T-helper 17 cell (primary cell): ENCODE measurements at regions not wholly inside any gene's neighbourhood (a gene's known extent, or its start where the extent isn't known, plus 50 kb on each side); places are given as distances from the start of the nearest gene placed in this dataset.
"Not testable (repeated sequence)": the region's sequence is repeated elsewhere in the genome, so short reads cannot be mapped to it uniquely, and the experiment has no call there.

Source experiments
- ATAC-seq: fragments of 150-1000 bp; cut with Tn5 transposase; 2 replicates; pipeline ENCODE4 v1.10.0; 2021; ENCODE audit warnings: mild to moderate bottlenecking, moderate library complexity
- DNase-seq, 3 donors: peaks; one replicate each; pipeline versions ENCODE4 v3.0.0 to v3.0.0-alpha.2; 2020 to 2021
- H3K9me3 ChIP-seq: one replicate; pipeline ENCODE4 v1.7.0; 2013; ENCODE audit warnings: low read length, mild to moderate bottlenecking; ENCODE audit not compliant: control insufficient read depth, poor library complexity, severe bottlenecking
- H3K27ac Mint-ChIP-seq: one replicate; pipeline ENCODE4 v1.8.0; 2022; ENCODE audit warnings: mild to moderate bottlenecking, moderate library complexity, mixed read lengths
- H3K27me3 Mint-ChIP-seq: one replicate; pipeline ENCODE4 v1.8.0; 2022; ENCODE audit warnings: mixed read lengths
- H3K36me3 Mint-ChIP-seq: one replicate; pipeline ENCODE4 v1.8.0; 2022; ENCODE audit warnings: low read depth, mixed read lengths
- H3K4me1 Mint-ChIP-seq: one replicate; pipeline ENCODE4 v1.8.0; 2022; ENCODE audit warnings: mild to moderate bottlenecking, mixed read lengths
- H3K4me3 Mint-ChIP-seq: one replicate; pipeline ENCODE4 v1.8.0; 2022; ENCODE audit warnings: mild to moderate bottlenecking, moderate library complexity, mixed read lengths

DNA sequence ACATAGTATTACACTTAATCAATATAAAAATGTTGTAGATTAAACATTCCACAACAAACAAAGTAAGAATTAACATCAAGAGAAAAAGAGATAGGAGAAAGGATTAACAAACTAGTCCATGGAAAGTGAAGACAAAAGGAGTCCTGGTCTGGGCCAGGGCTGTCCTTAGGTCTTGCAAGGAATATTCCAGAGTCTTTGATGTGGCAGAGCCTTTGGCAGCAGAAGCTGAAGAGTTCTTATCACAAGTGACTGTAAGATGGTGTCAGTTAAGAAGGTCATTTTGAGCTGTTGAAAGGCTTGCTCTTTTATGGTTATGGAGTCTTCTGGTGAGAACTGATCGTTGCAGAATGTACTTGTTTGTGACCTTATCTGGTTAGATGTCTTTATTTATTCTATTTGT is 127.7 kb upstream of the LRRTM4 start:
- no peaks in the 10 kb centered on the region for H3K9me3 ChIP-seq
- no peak for ATAC-seq

GRCh38 chr2:77652499-77652898 is 130.3 kb upstream of the LRRTM4 start:
- H3K4me1 Mint-ChIP-seq, result no peaks in the 10 kb centered on the region
- H3K36me3 Mint-ChIP-seq, result no peaks in the 10 kb centered on the region
- ATAC-seq (no peak), DNase-seq (no peak)
- H3K4me3 Mint-ChIP-seq, result no peak overlapping the region
- H3K27me3 Mint-ChIP-seq, result no peaks in the 10 kb centered on the region
- no peak overlapping the region for H3K27ac Mint-ChIP-seq
- peaks cover 2% of the 10 kb centered on the region for H3K9me3 ChIP-seq

More for the DNA sequence above, 127.7 kb upstream of the LRRTM4 start:
- Mint-ChIP-seq H3K27ac (no peak overlapping the region), H3K4me3 (no peak overlapping the region), H3K4me1 (no peaks in the 10 kb centered on the region), H3K27me3 (no peaks in the 10 kb centered on the region), H3K36me3 (no peaks in the 10 kb centered on the region)
- no peak for DNase-seq

DNA sequence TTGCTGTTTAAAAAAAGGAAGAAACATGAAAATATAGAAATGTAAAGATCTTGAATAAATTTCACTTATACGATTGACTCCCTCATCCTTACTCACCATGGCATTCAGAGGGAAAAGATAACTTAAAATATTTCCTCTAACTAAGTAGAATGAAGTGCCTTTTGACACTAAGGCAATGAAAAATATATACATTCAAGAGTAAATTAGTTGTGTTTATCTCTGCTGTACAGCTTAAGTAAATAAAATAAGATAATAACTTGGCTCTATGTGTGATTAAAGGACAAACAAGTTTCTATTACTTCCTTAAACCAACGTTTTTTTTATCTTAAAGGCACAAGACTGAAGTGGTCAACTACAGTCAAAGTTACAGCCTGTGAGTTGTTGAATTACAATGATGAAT is 142.3 kb upstream of the LRRTM4 start:
- H3K27ac Mint-ChIP-seq, result no peak overlapping the region
- no peak overlapping the region for H3K4me3 Mint-ChIP-seq
- no peaks in the 10 kb centered on the region for H3K27me3 Mint-ChIP-seq
- no peaks in the 10 kb centered on the region for H3K4me1 Mint-ChIP-seq
- ATAC-seq (no peak), DNase-seq (no peak)
- H3K9me3 ChIP-seq, result no peaks in the 10 kb centered on the region
- H3K36me3 Mint-ChIP-seq, result no peaks in the 10 kb centered on the region

- Mint-ChIP-seq H3K27ac (no peak overlapping the region), H3K4me1 (no peaks in the 10 kb centered on the region), H3K4me3 (no peak overlapping the region), H3K27me3 (no peaks in the 10 kb centered on the region), H3K36me3 (no peaks in the 10 kb centered on the region)
- DNase-seq (no peak), ATAC-seq (no peak)
- H3K9me3 ChIP-seq, result no peaks in the 10 kb centered on the region
These were observed 144.2 kb upstream of the LRRTM4 start for GRCh38 chr2:77666251-77666980.

DNA sequence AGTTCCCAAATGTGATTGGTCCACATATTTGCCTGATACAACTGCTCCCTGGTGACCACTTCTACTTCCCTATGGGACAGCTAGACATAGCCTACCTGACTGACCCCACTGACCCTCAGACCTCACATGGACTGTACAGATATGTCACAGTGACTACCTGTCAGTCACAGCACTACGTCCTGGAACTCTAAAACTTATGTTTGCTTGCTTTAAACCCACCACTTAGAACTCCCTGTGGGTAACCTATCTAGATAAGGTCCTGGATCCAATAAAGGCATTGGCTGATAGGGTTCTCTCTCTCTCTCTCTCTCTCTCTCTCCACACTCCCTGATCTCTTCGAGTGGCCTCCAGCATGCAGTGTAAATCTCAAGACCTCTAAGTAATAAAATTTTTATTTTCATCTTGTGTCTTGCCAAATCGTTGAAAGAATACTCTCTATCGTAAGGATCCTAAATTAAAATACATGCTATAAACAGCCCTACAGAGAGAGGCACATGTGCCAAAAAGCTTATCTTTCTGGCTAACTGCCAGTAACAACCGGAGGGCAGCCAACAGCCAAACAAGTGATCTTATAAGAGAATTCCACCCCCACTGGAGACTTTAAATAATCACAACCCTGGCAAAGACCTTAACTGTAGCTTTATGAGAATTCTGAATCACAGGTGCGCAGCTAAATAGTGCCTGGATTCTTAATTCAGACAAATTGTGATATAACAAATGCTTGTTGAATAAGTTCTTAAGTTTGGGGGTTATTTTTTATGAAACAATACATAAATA is 162.6 kb upstream of the LRRTM4 start:
- ATAC-seq, DNase-seq, H3K27me3 Mint-ChIP-seq, H3K4me3 Mint-ChIP-seq, H3K9me3 ChIP-seq, H3K4me1 Mint-ChIP-seq, H3K36me3 Mint-ChIP-seq, H3K27ac Mint-ChIP-seq: not testable (repeated sequence)

GRCh38 chr2:77712601-77713000 is 190.4 kb upstream of the LRRTM4 start:
- Mint-ChIP-seq H3K36me3 (no peaks in the 10 kb centered on the region), H3K27ac (no peak overlapping the region), H3K4me3 (no peak overlapping the region), H3K27me3 (no peaks in the 10 kb centered on the region), H3K4me1 (no peaks in the 10 kb centered on the region)
- no peaks in the 10 kb centered on the region for H3K9me3 ChIP-seq
- DNase-seq, result no peak
- no peak for ATAC-seq

DNA sequence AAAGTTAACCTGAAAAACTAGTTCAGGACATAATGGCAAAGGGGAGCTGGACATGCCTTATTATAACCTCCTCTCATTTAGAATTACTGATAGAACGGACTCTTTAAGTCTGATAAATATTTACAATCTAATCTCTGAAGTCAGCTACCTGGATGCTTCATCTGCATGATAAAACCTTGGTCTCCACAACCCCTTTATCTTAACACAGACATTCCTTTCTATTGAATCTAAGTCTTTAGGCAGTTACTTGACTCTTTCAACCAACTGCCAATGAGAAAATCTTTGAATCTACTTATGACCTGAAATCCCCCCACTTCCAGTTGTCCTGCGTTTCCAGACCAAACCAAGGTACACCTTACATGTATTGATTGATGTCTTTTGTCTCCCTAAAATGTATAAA is 191.2 kb upstream of the LRRTM4 start:
- Mint-ChIP-seq H3K27ac (no peak overlapping the region), H3K27me3 (no peaks in the 10 kb centered on the region), H3K4me3 (no peak overlapping the region), H3K36me3 (no peaks in the 10 kb centered on the region), H3K4me1 (no peaks in the 10 kb centered on the region)
- ATAC-seq, result no peak
- no peaks in the 10 kb centered on the region for H3K9me3 ChIP-seq
- no peak for DNase-seq

DNA sequence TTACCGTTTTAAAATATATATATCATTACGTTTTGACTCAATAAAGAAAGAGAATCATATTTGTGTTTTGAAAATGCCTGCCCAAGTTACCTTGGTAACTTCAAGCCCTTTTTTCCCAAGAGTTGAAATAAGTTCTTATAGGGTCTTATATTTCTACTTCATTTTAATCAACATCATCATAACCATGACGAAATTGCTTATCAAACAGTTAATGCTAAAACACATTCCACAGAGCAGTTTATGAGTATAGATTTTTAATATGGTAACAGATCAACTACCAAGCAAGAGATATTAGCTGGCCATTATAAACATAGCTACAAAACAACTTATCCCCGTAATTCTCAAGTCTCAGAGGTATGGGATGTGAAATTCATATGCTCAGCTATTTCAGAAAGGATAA is 197.9 kb upstream of the LRRTM4 start:
- ATAC-seq, result no peak
- DNase-seq, result no peak
- Mint-ChIP-seq H3K4me1 (no peaks in the 10 kb centered on the region), H3K4me3 (no peak overlapping the region), H3K27me3 (no peaks in the 10 kb centered on the region), H3K27ac (no peak overlapping the region), H3K36me3 (no peaks in the 10 kb centered on the region)
- no peaks in the 10 kb centered on the region for H3K9me3 ChIP-seq

DNA sequence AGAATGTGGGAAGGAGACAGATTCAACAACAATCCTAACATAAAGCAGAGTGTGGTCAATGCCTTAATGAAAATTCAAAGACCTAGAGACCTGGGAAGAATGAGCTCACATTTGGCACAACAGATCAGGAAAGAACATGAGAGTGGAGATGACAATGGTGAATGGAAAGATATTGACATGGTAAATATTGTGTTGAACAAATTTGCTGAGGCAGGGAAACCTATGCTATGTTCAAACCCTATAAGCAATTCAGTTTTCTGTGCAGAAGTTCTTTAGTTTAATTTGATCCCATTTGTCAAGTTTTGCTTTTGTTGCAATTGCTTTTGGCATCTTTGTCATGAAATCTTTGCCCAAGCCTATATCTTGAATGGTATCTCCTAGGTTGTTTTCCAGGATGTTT is 199.4 kb upstream of the LRRTM4 start:
- DNase-seq, result no peak
- no peaks in the 10 kb centered on the region for H3K4me1 Mint-ChIP-seq
- no peaks in the 10 kb centered on the region for H3K9me3 ChIP-seq
- H3K27ac Mint-ChIP-seq, result no peak overlapping the region
- H3K27me3 Mint-ChIP-seq, result no peaks in the 10 kb centered on the region
- no peaks in the 10 kb centered on the region for H3K36me3 Mint-ChIP-seq
- no peak for ATAC-seq
- no peak overlapping the region for H3K4me3 Mint-ChIP-seq

- Mint-ChIP-seq H3K4me3 (no peak overlapping the region), H3K27ac (no peak overlapping the region), H3K27me3 (no peaks in the 10 kb centered on the region), H3K4me1 (no peaks in the 10 kb centered on the region), H3K36me3 (no peaks in the 10 kb centered on the region)
- ATAC-seq (no peak), DNase-seq (no peak)
- H3K9me3 ChIP-seq, result peaks cover 3% of the 10 kb centered on the region
These were observed 202.9 kb upstream of the LRRTM4 start for GRCh38 chr2:77725045-77725444.

DNA sequence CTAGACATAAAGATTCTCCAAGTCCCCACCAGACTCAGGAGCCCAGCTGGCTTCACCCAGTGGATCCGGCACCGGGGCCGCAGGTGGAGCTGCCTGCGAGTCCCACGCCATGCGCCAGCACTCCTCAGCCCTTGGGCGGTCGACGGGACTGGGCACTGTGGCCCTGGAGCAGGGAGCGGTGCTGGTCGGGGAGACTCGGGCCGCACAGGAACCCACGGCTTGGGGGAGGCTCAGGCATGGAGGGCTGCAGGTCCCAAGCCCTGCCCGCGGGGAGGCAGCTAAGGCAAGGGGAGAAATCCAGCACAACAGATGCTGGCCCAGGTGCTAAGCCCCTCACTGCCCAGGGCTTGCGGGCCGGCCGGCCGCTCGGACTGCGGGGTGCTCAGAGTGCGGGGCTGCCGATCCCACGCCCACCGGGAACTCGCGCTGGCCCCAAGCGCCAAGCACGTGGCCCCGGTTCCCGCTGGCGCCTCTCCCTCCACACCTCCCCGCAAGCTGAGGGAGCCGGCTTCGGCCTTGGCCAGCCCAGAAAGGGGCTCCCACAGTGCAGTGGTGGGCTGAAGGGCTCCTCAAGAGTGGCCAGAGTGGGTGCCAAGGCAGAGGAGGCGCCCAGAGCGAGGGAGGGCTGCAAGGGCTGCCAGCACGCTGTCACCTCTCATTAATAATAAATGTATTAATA is 212.6 kb upstream of the LRRTM4 start:
- H3K27me3 Mint-ChIP-seq, H3K36me3 Mint-ChIP-seq, H3K4me3 Mint-ChIP-seq, H3K4me1 Mint-ChIP-seq, H3K9me3 ChIP-seq, ATAC-seq, H3K27ac Mint-ChIP-seq: not testable (repeated sequence)
- peak in 1 of 3 donors; percentile 9 for DNase-seq

DNA sequence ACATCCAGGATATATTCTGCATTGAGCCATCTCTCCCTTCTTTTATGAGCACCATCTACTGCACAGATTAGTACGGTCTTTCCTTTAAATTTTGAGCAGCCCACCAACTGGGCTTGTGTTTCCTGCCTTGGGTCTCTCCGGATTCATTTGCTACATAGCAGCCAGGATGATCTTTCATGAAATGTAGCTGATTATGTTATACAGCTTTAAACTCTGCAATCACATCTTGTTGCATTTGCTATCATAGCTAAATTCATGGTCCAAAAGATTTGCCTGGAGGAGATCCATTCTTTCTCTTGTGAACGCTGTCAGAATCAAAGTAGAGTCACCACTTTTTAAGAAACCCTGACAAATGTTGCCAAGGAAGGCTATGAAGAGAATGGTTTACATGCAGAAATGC is 215.1 kb upstream of the LRRTM4 start:
- no peaks in the 10 kb centered on the region for H3K27me3 Mint-ChIP-seq
- no peak for ATAC-seq
- no peak overlapping the region for H3K27ac Mint-ChIP-seq
- DNase-seq, result no peak
- no peaks in the 10 kb centered on the region for H3K4me1 Mint-ChIP-seq
- H3K4me3 Mint-ChIP-seq, result no peak overlapping the region
- H3K9me3 ChIP-seq, result no peaks in the 10 kb centered on the region
- no peaks in the 10 kb centered on the region for H3K36me3 Mint-ChIP-seq

- H3K27me3 Mint-ChIP-seq, result no peaks in the 10 kb centered on the region
- no peak overlapping the region for H3K27ac Mint-ChIP-seq
- ATAC-seq (no peak), DNase-seq (no peak)
- H3K4me1 Mint-ChIP-seq, result no peaks in the 10 kb centered on the region
- H3K9me3 ChIP-seq, result no peaks in the 10 kb centered on the region
- H3K36me3 Mint-ChIP-seq, result no peaks in the 10 kb centered on the region
- no peak overlapping the region for H3K4me3 Mint-ChIP-seq
These were observed 224.6 kb upstream of the LRRTM4 start for GRCh38 chr2:77746780-77747179.
